Fibroblast of lung (primary cell): ENCODE measurements at regions not wholly inside any gene's neighbourhood (a gene's known extent, or its start where the extent isn't known, plus 50 kb on each side); places are given as distances from the start of the nearest gene placed in this dataset.

Source experiments
- EZH2 ChIP-seq: IDR thresholded peaks from 2 replicates; pipeline ENCODE4 v1.5.1; 2012; ENCODE audit warnings: low read length, control low read depth, mild to moderate bottlenecking; ENCODE audit errors: missing control alignments
- TF ChIP-seq, protein P1 (sequence below), 2 donors: IDR thresholded peaks in 1 of 2; conservative IDR thresholded peaks in 1 of 2; 1 replicate in 1 of 2; 2 replicates in 1 of 2; pipeline ENCODE4 v1.5.1; 2011 to 2012; ENCODE audit warnings: low read length in 2 of 2, control low read depth in 1 of 2, inconsistent platforms in 1 of 2, low read depth in 1 of 2, mild to moderate bottlenecking in 1 of 2

DNA sequence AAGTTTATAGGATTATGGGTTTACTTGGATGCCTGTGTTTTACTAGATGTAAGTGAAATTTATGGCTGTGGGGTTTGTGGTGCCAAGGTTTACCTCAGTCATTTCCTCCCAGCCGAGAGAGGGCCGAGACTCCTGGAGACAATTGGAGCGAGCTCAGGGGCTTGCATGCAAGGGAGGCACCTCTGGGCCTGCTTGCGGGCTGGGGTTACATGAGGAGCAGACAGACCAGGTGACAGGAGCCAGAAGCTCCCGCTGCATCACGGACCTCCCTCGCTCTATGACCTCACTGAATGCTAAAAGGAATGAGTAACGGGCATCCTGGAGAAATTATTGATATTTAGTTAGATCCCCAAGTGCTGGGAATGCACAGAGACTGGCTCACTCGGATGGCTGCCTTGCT is 275.2 kb upstream of the KIRREL3 start:
- TF ChIP-seq EZH2: no peak
- TF ChIP-seq, protein P1, sequence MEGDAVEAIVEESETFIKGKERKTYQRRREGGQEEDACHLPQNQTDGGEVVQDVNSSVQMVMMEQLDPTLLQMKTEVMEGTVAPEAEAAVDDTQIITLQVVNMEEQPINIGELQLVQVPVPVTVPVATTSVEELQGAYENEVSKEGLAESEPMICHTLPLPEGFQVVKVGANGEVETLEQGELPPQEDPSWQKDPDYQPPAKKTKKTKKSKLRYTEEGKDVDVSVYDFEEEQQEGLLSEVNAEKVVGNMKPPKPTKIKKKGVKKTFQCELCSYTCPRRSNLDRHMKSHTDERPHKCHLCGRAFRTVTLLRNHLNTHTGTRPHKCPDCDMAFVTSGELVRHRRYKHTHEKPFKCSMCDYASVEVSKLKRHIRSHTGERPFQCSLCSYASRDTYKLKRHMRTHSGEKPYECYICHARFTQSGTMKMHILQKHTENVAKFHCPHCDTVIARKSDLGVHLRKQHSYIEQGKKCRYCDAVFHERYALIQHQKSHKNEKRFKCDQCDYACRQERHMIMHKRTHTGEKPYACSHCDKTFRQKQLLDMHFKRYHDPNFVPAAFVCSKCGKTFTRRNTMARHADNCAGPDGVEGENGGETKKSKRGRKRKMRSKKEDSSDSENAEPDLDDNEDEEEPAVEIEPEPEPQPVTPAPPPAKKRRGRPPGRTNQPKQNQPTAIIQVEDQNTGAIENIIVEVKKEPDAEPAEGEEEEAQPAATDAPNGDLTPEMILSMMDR (conservative IDR thresholded peaks at IDR 0.05 in 1 of 2, IDR thresholded peaks at IDR 0.05 in 1 of 2; ENCODE audit: low read depth in 1 of 2, low read length in 2 of 2): no peak
